Karpas-422 (cell line): ENCODE measurements at regions not wholly inside any gene's neighbourhood (a gene's known extent, or its start where the extent isn't known, plus 50 kb on each side); places are given as distances from the start of the nearest gene placed in this dataset.

ENCODE experiments used
- DNase-seq: peaks from one replicate; pipeline ENCODE4 v3.0.0-alpha.2; 2015
- H2AFZ ChIP-seq: fragments of 200-600 bp; sonication (generic); 2 replicates; pipeline ENCODE4 v1.6.1; 2014; ENCODE audit warnings: antibody characterized with exemption, low read length, mixed read lengths
- H3K27ac ChIP-seq: fragments of 200-600 bp; sonication (generic); 2 replicates; pipeline ENCODE4 v1.5.1; 2014; ENCODE audit warnings: mild to moderate bottlenecking, low read length, moderate library complexity
- H3K27me3 ChIP-seq: fragments of 200-600 bp; sonication (generic); 2 replicates; pipeline ENCODE4 v1.6.1; 2014; ENCODE audit warnings: low read length, mixed read lengths
- H3K36me3 ChIP-seq: fragments of 200-600 bp; sonication (generic); 2 replicates; pipeline ENCODE4 v1.6.1; 2014; ENCODE audit warnings: low read length, mixed read lengths; ENCODE audit not compliant: insufficient read depth
- H3K4me1 ChIP-seq: fragments of 200-600 bp; sonication (generic); 2 replicates; pipeline ENCODE4 v1.6.1; 2014; ENCODE audit warnings: mild to moderate bottlenecking, low read length, mixed read lengths
- H3K4me2 ChIP-seq: fragments of 200-600 bp; sonication (generic); 2 replicates; pipeline ENCODE4 v1.6.1; 2014; ENCODE audit warnings: low read length, low read depth, mild to moderate bottlenecking; ENCODE audit not compliant: poor library complexity, severe bottlenecking
- H3K4me3 ChIP-seq: fragments of 200-600 bp; sonication (generic); 2 replicates; pipeline ENCODE4 v1.5.1; 2014; ENCODE audit warnings: mild to moderate bottlenecking, antibody characterized with exemption, low read length, mixed read lengths
- H3K79me2 ChIP-seq: fragments of 200-600 bp; sonication (generic); 2 replicates; pipeline ENCODE4 v1.6.1; 2014; ENCODE audit warnings: mild to moderate bottlenecking, low read length, mixed read lengths
- H3K9ac ChIP-seq: fragments of 200-600 bp; sonication (generic); 2 replicates; pipeline ENCODE4 v1.6.0; 2014; ENCODE audit warnings: low read length
- H3K9me2 ChIP-seq: fragments of 200-600 bp; sonication (generic), shearing (Covaris generic); replicated peaks from 2 replicates; pipeline ENCODE4 v1.6.0; 2014; ENCODE audit warnings: mild to moderate bottlenecking, low read length, moderate library complexity; ENCODE audit not compliant: insufficient read depth
- H3K9me3 ChIP-seq: fragments of 300-700, 200-600 bp; sonication (generic); 2 replicates; pipeline ENCODE4 v1.6.1; 2014; ENCODE audit warnings: low read length, mixed read lengths
- H4K20me1 ChIP-seq: fragments of 200-600 bp; sonication (generic); 2 replicates; pipeline ENCODE4 v1.6.1; 2014; ENCODE audit warnings: mild to moderate bottlenecking, antibody characterized with exemption, low read length, low read depth; ENCODE audit not compliant: insufficient read depth

GRCh38 chr13:111470933-111471332 is 150.5 kb downstream of the TEX29 start:
- Histone ChIP-seq H3K4me2 (peak overlapping the region; percentile 33), H3K9me3 (no peaks in the 10 kb centered on the region), H3K79me2 (no peaks in the 10 kb centered on the region), H3K9me2 (no peaks in the 10 kb centered on the region), H3K36me3 (no peaks in the 10 kb centered on the region), H3K27ac (no peak overlapping the region), H4K20me1 (no peaks in the 10 kb centered on the region), H3K4me1 (peaks cover 19% of the 10 kb centered on the region), H3K4me3 (no peak overlapping the region), H2AFZ (no peak overlapping the region), H3K9ac (no peak overlapping the region), H3K27me3 (no peaks in the 10 kb centered on the region)
- peak; percentile 46 for DNase-seq

GRCh38 chr13:111472083-111472482 is 151.6 kb downstream of the TEX29 start:
- Histone ChIP-seq H4K20me1 (no peaks in the 10 kb centered on the region), H3K79me2 (no peaks in the 10 kb centered on the region), H3K4me1 (peaks cover 19% of the 10 kb centered on the region), H2AFZ (no peak overlapping the region), H3K36me3 (no peaks in the 10 kb centered on the region), H3K4me3 (no peak overlapping the region), H3K27me3 (no peaks in the 10 kb centered on the region), H3K27ac (no peak overlapping the region), H3K9me3 (no peaks in the 10 kb centered on the region), H3K9me2 (no peaks in the 10 kb centered on the region), H3K9ac (no peak overlapping the region), H3K4me2 (no peak overlapping the region)
- DNase-seq: no peak

GRCh38 chr13:111472559-111473460 is 152.4 kb downstream of the TEX29 start:
- H4K20me1 ChIP-seq: no peaks in the 10 kb centered on the region
- H3K4me3 ChIP-seq: no peak overlapping the region
- no peaks in the 10 kb centered on the region for H3K36me3 ChIP-seq
- H3K4me2 ChIP-seq: no peak overlapping the region
- H3K9me2 ChIP-seq: no peaks in the 10 kb centered on the region
- H3K27ac ChIP-seq: no peak overlapping the region
- H3K9ac ChIP-seq: no peak overlapping the region
- peaks cover 19% of the 10 kb centered on the region for H3K4me1 ChIP-seq
- DNase-seq: no peak
- no peaks in the 10 kb centered on the region for H3K79me2 ChIP-seq
- H3K9me3 ChIP-seq: no peaks in the 10 kb centered on the region
- H2AFZ ChIP-seq: no peak overlapping the region
- no peaks in the 10 kb centered on the region for H3K27me3 ChIP-seq

- H3K36me3 ChIP-seq: no peaks in the 10 kb centered on the region
- H3K79me2 ChIP-seq: no peaks in the 10 kb centered on the region
- no peaks in the 10 kb centered on the region for H3K27me3 ChIP-seq
- H3K4me2 ChIP-seq: no peak overlapping the region
- H3K4me1 ChIP-seq: peaks cover 19% of the 10 kb centered on the region
- no peak overlapping the region for H3K27ac ChIP-seq
- H3K9me3 ChIP-seq: no peaks in the 10 kb centered on the region
- peak; percentile 77 for DNase-seq
- H4K20me1 ChIP-seq: no peaks in the 10 kb centered on the region
- H3K4me3 ChIP-seq: no peak overlapping the region
- no peak overlapping the region for H2AFZ ChIP-seq
- H3K9me2 ChIP-seq: no peaks in the 10 kb centered on the region
- H3K9ac ChIP-seq: no peak overlapping the region
These were observed 153.9 kb downstream of the TEX29 start for GRCh38 chr13:111474136-111475002.

- Histone ChIP-seq H3K4me2 (no peak overlapping the region), H3K9me3 (no peaks in the 10 kb centered on the region), H4K20me1 (no peaks in the 10 kb centered on the region), H3K9ac (no peak overlapping the region), H3K4me3 (no peak overlapping the region), H3K4me1 (peaks cover 15% of the 10 kb centered on the region), H3K9me2 (no peaks in the 10 kb centered on the region), H3K27ac (no peak overlapping the region), H3K79me2 (no peaks in the 10 kb centered on the region), H3K36me3 (no peaks in the 10 kb centered on the region), H2AFZ (no peak overlapping the region), H3K27me3 (no peaks in the 10 kb centered on the region)
- DNase-seq: no peak
These were observed 155.0 kb downstream of the TEX29 start for GRCh38 chr13:111475488-111475887.

- DNase-seq: no peak
- Histone ChIP-seq H3K27me3 (no peaks in the 10 kb centered on the region), H3K9me2 (no peaks in the 10 kb centered on the region), H2AFZ (no peak overlapping the region), H3K9ac (no peak overlapping the region), H3K4me2 (no peak overlapping the region), H3K4me1 (peaks cover 8% of the 10 kb centered on the region), H3K4me3 (no peak overlapping the region), H3K79me2 (no peaks in the 10 kb centered on the region), H3K9me3 (no peaks in the 10 kb centered on the region), H3K27ac (no peak overlapping the region), H3K36me3 (no peaks in the 10 kb centered on the region), H4K20me1 (no peaks in the 10 kb centered on the region)
These were observed 155.8 kb downstream of the TEX29 start for GRCh38 chr13:111476197-111476596.

- H3K79me2 ChIP-seq: no peaks in the 10 kb centered on the region
- no peak for DNase-seq
- H3K4me2 ChIP-seq: no peak overlapping the region
- no peak overlapping the region for H3K4me3 ChIP-seq
- no peak overlapping the region for H2AFZ ChIP-seq
- H3K27me3 ChIP-seq: no peaks in the 10 kb centered on the region
- H3K9me2 ChIP-seq: no peaks in the 10 kb centered on the region
- no peaks in the 10 kb centered on the region for H3K9me3 ChIP-seq
- no peaks in the 10 kb centered on the region for H4K20me1 ChIP-seq
- no peak overlapping the region for H3K27ac ChIP-seq
- H3K4me1 ChIP-seq: no peaks in the 10 kb centered on the region
- no peaks in the 10 kb centered on the region for H3K36me3 ChIP-seq
- H3K9ac ChIP-seq: no peak overlapping the region
These were observed 159.0 kb downstream of the TEX29 start for GRCh38 chr13:111479412-111479811.

GRCh38 chr13:111480503-111480902 is 160.1 kb downstream of the TEX29 start:
- Histone ChIP-seq H3K9me2 (no peaks in the 10 kb centered on the region), H3K4me1 (no peaks in the 10 kb centered on the region), H3K4me2 (no peak overlapping the region), H2AFZ (no peak overlapping the region), H4K20me1 (no peaks in the 10 kb centered on the region), H3K4me3 (no peak overlapping the region), H3K9ac (no peak overlapping the region), H3K27ac (no peak overlapping the region), H3K79me2 (no peaks in the 10 kb centered on the region), H3K36me3 (no peaks in the 10 kb centered on the region), H3K9me3 (no peaks in the 10 kb centered on the region), H3K27me3 (no peaks in the 10 kb centered on the region)
- no peak for DNase-seq
